HG02610 (cell line): ENCODE measurements at regions not wholly inside any gene's neighbourhood (a gene's known extent, or its start where the extent isn't known, plus 50 kb on each side); places are given as distances from the start of the nearest gene placed in this dataset.
"Not testable (repeated sequence)": the region's sequence is repeated elsewhere in the genome, so short reads cannot be mapped to it uniquely, and the experiment has no call there.

Experiments used
- ATAC-seq: cut with Tn5 transposase; IDR thresholded peaks from one replicate; pipeline ENCODE4 v1.9.1; 2021; ENCODE audit warnings: mild to moderate bottlenecking, moderate library complexity; ENCODE audit not compliant: unreplicated experiment

- ATAC-seq: not testable (repeated sequence)
These were observed 63.3 kb upstream of the CEP78 start for GRCh38 chr9:78172610-78173009.

- ATAC-seq: no peak
These were observed 64.2 kb upstream of the CEP78 start for GRCh38 chr9:78171651-78172050.

GRCh38 chr9:78169125-78169524, 66.8 kb upstream of the CEP78 start:
- ATAC-seq: no peak

GRCh38 chr9:78167356-78167755, 68.5 kb upstream of the CEP78 start:
- ATAC-seq: no peak

GRCh38 chr9:78163834-78164233, 72.0 kb upstream of the CEP78 start:
- no peak for ATAC-seq

- no peak for ATAC-seq
These were observed 77.6 kb upstream of the CEP78 start for GRCh38 chr9:78158286-78158685.

GRCh38 chr9:78150983-78151356, 84.9 kb upstream of the CEP78 start:
- ATAC-seq: no peak

GRCh38 chr9:78150312-78150982, 85.4 kb upstream of the CEP78 start:
- ATAC-seq: no peak

- ATAC-seq: no peak
These were observed 86.1 kb upstream of the CEP78 start for GRCh38 chr9:78149702-78150291.

GRCh38 chr9:78146241-78146640, 89.6 kb upstream of the CEP78 start:
- no peak for ATAC-seq

GRCh38 chr9:78144663-78145377, 91.1 kb upstream of the CEP78 start:
- ATAC-seq: peak; percentile 67

GRCh38 chr9:78144008-78144381, 91.9 kb upstream of the CEP78 start:
- ATAC-seq: no peak

GRCh38 chr9:78143281-78144007, 92.4 kb upstream of the CEP78 start:
- ATAC-seq: no peak

- ATAC-seq: not testable (repeated sequence)
These were observed 93.6 kb upstream of the CEP78 start for GRCh38 chr9:78142264-78142663.

GRCh38 chr9:78133751-78134150, 102.1 kb upstream of the CEP78 start:
- peak; percentile 62 for ATAC-seq

GRCh38 chr9:78132701-78133058, 101.1 kb upstream of the GNAQ start:
- no peak for ATAC-seq

GRCh38 chr9:78131969-78132700, 100.5 kb upstream of the GNAQ start:
- ATAC-seq: no peak

GRCh38 chr9:78130853-78131252, 99.2 kb upstream of the GNAQ start:
- no peak for ATAC-seq

GRCh38 chr9:78130004-78130403, 98.4 kb upstream of the GNAQ start:
- no peak for ATAC-seq

- ATAC-seq: no peak
These were observed 95.9 kb upstream of the GNAQ start for GRCh38 chr9:78127279-78128225.
